Neural cell (in vitro differentiated cells): ENCODE measurements at regions not wholly inside any gene's neighbourhood (a gene's known extent, or its start where the extent isn't known, plus 50 kb on each side); places are given as distances from the start of the nearest gene placed in this dataset.
A peak's percentile ranks its signal among the peaks of the same experiment; 100 is the strongest.

ENCODE experiments used
- H2AFZ ChIP-seq: fragments of 200-600, 300-800 bp; sonication (generic), shearing (Covaris generic); 2 replicates; pipeline ENCODE4 v1.6.0; 2014; ENCODE audit warnings: low read depth, mild to moderate bottlenecking, antibody characterized with exemption, low read length, moderate library complexity
- H3F3A ChIP-seq: fragments of 200-600 bp; shearing (Covaris generic); 2 replicates; pipeline ENCODE4 v1.6.1; 2016; ENCODE audit warnings: mild to moderate bottlenecking, moderate library complexity, mixed read lengths, antibody characterized with exemption, low read length; ENCODE audit not compliant: insufficient read depth, poor library complexity, severe bottlenecking
- H3K27ac ChIP-seq: fragments of 200-600, 300-800 bp; sonication (generic), shearing (Covaris generic); 2 replicates; pipeline ENCODE4 v1.5.1; 2014; ENCODE audit warnings: mild to moderate bottlenecking, low read length, moderate library complexity
- H3K27me3 ChIP-seq: fragments of 300-800, 200-600 bp; sonication (generic), shearing (Covaris generic); 2 replicates; pipeline ENCODE4 v1.6.0; 2014; ENCODE audit warnings: mild to moderate bottlenecking, low read depth, low read length, moderate library complexity; ENCODE audit not compliant: insufficient read depth
- H3K36me3 ChIP-seq: fragments of 300-800, 200-600 bp; sonication (generic), shearing (Covaris generic); 2 replicates; pipeline ENCODE4 v1.5.1; 2014; ENCODE audit warnings: mild to moderate bottlenecking, antibody characterized with exemption, low read length, moderate library complexity; ENCODE audit not compliant: insufficient read depth
- H3K4me2 ChIP-seq: fragments of 300-800, 200-600 bp; sonication (generic), shearing (Covaris generic); 2 replicates; pipeline ENCODE4 v1.6.0; 2014; ENCODE audit warnings: mild to moderate bottlenecking, low read length
- H3K4me3 ChIP-seq: fragments of 300-800, 200-600 bp; sonication (generic), shearing (Covaris generic); 2 replicates; pipeline ENCODE4 v1.5.1; 2014; ENCODE audit warnings: mild to moderate bottlenecking, low read length, moderate library complexity
- H3K79me2 ChIP-seq: fragments of 200-600 bp; shearing (Covaris generic); replicated peaks from 2 replicates; pipeline ENCODE4 v1.6.0; 2014; ENCODE audit warnings: mild to moderate bottlenecking, low read length, moderate library complexity; ENCODE audit not compliant: insufficient read depth
- H3K9ac ChIP-seq: fragments of 300-800, 200-600 bp; sonication (generic), shearing (Covaris generic); 2 replicates; pipeline ENCODE4 v1.6.1; 2016; ENCODE audit warnings: mild to moderate bottlenecking, low read length, mixed read lengths
- H3K9me2 ChIP-seq: fragments of 200-600 bp; shearing (Covaris generic); 2 replicates; pipeline ENCODE4 v1.6.1; 2016; ENCODE audit warnings: mild to moderate bottlenecking, low read length, mixed read lengths; ENCODE audit not compliant: insufficient read depth
- H3K9me3 ChIP-seq: fragments of 200-600, 300-800 bp; sonication (generic), shearing (Covaris generic); 2 replicates; pipeline ENCODE4 v1.6.1; 2016; ENCODE audit warnings: mild to moderate bottlenecking, mixed run types, low read length, moderate library complexity, mixed read lengths
- H4K20me1 ChIP-seq: fragments of 200-600 bp; shearing (Covaris generic); 2 replicates; pipeline ENCODE4 v1.6.1; 2016; ENCODE audit warnings: mild to moderate bottlenecking, mixed run types; ENCODE audit not compliant: insufficient read depth
- CTCF ChIP-seq: fragments of 450-650 bp; IDR thresholded peaks from 2 replicates; pipeline ENCODE4 v1.5.1; 2014; ENCODE audit warnings: antibody characterized with exemption, mild to moderate bottlenecking, moderate library complexity; ENCODE audit not compliant: poor library complexity, severe bottlenecking
- EP300 ChIP-seq: fragments of 450-650 bp; conservative IDR thresholded peaks from 2 replicates; pipeline ENCODE4 v1.6.1; 2014; ENCODE audit warnings: antibody characterized with exemption, mild to moderate bottlenecking, moderate library complexity; ENCODE audit not compliant: poor library complexity, severe bottlenecking
- EZH2 ChIP-seq: fragments of 200-600, 300-800 bp; shearing (Covaris generic), sonication (generic); IDR thresholded peaks from 2 replicates; pipeline ENCODE4 v1.6.1; 2014; ENCODE audit warnings: antibody characterized with exemption, low read length, borderline replicate concordance, mild to moderate bottlenecking; ENCODE audit not compliant: insufficient read depth, poor library complexity, severe bottlenecking
- MXI1 ChIP-seq: fragments of 450-650 bp; conservative IDR thresholded peaks from 2 replicates; pipeline ENCODE4 v1.6.1; 2014; ENCODE audit warnings: antibody characterized with exemption, mild to moderate bottlenecking; ENCODE audit not compliant: poor library complexity, severe bottlenecking
- POLR2AphosphoS5 ChIP-seq: IDR thresholded peaks from 2 replicates; pipeline ENCODE4 v1.6.1; 2012
- RAD21 ChIP-seq: fragments of 450-650 bp; conservative IDR thresholded peaks from 2 replicates; pipeline ENCODE4 v1.6.1; 2014; ENCODE audit warnings: antibody characterized with exemption, mild to moderate bottlenecking, moderate library complexity
- REST ChIP-seq: IDR thresholded peaks from 2 replicates; pipeline ENCODE4 v1.6.1; 2012; ENCODE audit warnings: borderline replicate concordance
- SMC3 ChIP-seq: fragments of 450-650 bp; conservative IDR thresholded peaks from 2 replicates; pipeline ENCODE4 v1.6.1; 2014; ENCODE audit warnings: antibody characterized with exemption, mild to moderate bottlenecking, moderate library complexity; ENCODE audit not compliant: poor library complexity
- TAF1 ChIP-seq: IDR thresholded peaks from 2 replicates; pipeline ENCODE4 v1.6.1; 2012; ENCODE audit warnings: low read depth

- H3K4me2 ChIP-seq = no peak overlapping the region
- no peak overlapping the region for H3K27ac ChIP-seq
- H2AFZ ChIP-seq = no peak overlapping the region
- H3K27me3 ChIP-seq = peaks cover 26% of the 10 kb centered on the region
- no peaks in the 10 kb centered on the region for H3F3A ChIP-seq
- no peaks in the 10 kb centered on the region for H3K9me2 ChIP-seq
- no peaks in the 10 kb centered on the region for H3K36me3 ChIP-seq
- no peaks in the 10 kb centered on the region for H3K79me2 ChIP-seq
- H3K9ac ChIP-seq = peak overlapping the region; percentile 50
- no peak for TF ChIP-seq POLR2AphosphoS5
- no peak for TF ChIP-seq EZH2
- no peak for TF ChIP-seq EP300
- no peak for TF ChIP-seq REST
- TF ChIP-seq MXI1 = no peak
- TF ChIP-seq TAF1 = no peak
- no peak for TF ChIP-seq SMC3
- TF ChIP-seq RAD21 = no peak
- no peaks in the 10 kb centered on the region for H4K20me1 ChIP-seq
- H3K4me3 ChIP-seq = peak overlapping the region; percentile 71
- no peaks in the 10 kb centered on the region for H3K9me3 ChIP-seq
Observed at GRCh38 chr12:3364661-3365462, 126.1 kb upstream of the PRMT8 start.

- peaks cover 26% of the 10 kb centered on the region for H3K27me3 ChIP-seq
- no peaks in the 10 kb centered on the region for H3K9me2 ChIP-seq
- H3K27ac ChIP-seq = no peak overlapping the region
- H3K4me2 ChIP-seq = no peak overlapping the region
- no peaks in the 10 kb centered on the region for H3F3A ChIP-seq
- H4K20me1 ChIP-seq = no peaks in the 10 kb centered on the region
- peak overlapping the region; percentile 71 for H3K4me3 ChIP-seq
- TF ChIP-seq EP300 = no peak
- TF ChIP-seq TAF1 = no peak
- TF ChIP-seq RAD21 = no peak
- TF ChIP-seq CTCF = peak; percentile 29
- TF ChIP-seq SMC3 = no peak
- no peak for TF ChIP-seq REST
- TF ChIP-seq POLR2AphosphoS5 = no peak
- TF ChIP-seq MXI1 = peak; percentile 44
- TF ChIP-seq EZH2 = no peak
- H3K9ac ChIP-seq = peak overlapping the region; percentile 50
- no peaks in the 10 kb centered on the region for H3K36me3 ChIP-seq
- H3K79me2 ChIP-seq = no peaks in the 10 kb centered on the region
- H2AFZ ChIP-seq = no peak overlapping the region
- H3K9me3 ChIP-seq = no peaks in the 10 kb centered on the region
Observed at GRCh38 chr12:3365463-3366411, 125.3 kb upstream of the PRMT8 start.
